ENCODE measurements at regions not wholly inside any gene's neighbourhood (a gene's known extent, or its start where the extent isn't known, plus 50 kb on each side); places are given as distances from the start of the nearest gene placed in this dataset.

DNA sequence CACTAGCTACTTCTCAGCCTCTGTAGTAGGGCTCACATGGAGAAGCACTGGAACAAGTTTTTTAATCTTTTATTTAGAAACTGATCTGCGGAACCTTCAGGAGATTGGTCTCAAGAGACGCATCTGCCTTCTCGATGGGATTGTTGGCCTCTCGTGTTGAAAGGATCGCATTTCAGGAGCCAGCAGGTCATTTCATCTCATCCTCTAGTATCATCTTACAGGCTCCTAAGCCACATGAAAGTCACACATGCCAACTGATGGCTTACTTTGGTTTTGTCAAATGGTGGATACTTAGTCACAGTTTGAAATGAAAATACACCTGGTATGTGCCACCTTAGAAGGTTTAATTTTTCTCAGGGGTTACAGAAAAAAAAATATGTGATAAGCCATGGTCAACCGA, 1703.6 kb downstream of the EFNB2 start:
- TF ChIP-seq, protein P1, sequence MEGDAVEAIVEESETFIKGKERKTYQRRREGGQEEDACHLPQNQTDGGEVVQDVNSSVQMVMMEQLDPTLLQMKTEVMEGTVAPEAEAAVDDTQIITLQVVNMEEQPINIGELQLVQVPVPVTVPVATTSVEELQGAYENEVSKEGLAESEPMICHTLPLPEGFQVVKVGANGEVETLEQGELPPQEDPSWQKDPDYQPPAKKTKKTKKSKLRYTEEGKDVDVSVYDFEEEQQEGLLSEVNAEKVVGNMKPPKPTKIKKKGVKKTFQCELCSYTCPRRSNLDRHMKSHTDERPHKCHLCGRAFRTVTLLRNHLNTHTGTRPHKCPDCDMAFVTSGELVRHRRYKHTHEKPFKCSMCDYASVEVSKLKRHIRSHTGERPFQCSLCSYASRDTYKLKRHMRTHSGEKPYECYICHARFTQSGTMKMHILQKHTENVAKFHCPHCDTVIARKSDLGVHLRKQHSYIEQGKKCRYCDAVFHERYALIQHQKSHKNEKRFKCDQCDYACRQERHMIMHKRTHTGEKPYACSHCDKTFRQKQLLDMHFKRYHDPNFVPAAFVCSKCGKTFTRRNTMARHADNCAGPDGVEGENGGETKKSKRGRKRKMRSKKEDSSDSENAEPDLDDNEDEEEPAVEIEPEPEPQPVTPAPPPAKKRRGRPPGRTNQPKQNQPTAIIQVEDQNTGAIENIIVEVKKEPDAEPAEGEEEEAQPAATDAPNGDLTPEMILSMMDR (IDR thresholded peaks at IDR 0.05; ENCODE audit: insufficient read depth, low read length, poor library complexity, severe bottlenecking) = no peak
- H3K4me3 ChIP-seq (replicated peaks; ENCODE audit: low read depth, low read length) = no peak overlapping the region
- no peaks in the 10 kb centered on the region for H3K36me3 ChIP-seq (ENCODE audit: control insufficient read depth, insufficient read depth, low read length)
- H3K27me3 ChIP-seq (replicated peaks; ENCODE audit: control insufficient read depth, insufficient read depth, low read length) = no peaks in the 10 kb centered on the region
- no peak for DNase-seq (ENCODE audit: extremely low read depth, insufficient read length)

DNA sequence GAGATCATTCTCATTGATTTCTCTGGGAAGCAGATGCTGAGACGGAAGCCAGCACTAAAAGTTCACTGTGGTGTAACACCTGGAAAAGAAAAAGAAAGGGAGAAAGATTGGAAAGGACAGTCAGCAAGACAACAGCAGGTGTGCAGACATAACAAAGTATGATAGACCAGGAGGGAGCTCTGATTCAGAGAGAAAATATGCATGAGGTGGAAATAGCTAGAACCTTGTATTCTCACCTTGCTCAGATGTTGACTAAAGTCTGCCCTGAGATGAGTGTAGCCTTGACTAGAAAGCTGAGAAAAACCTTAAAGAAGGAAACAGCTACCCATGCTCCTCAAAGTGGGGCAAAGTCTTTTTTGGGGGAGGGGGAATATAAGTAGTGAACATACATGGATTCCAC, 1711.8 kb downstream of the EFNB2 start:
- Histone ChIP-seq H3K36me3 (ENCODE audit: control insufficient read depth, insufficient read depth, low read length) (no peaks in the 10 kb centered on the region), H3K4me3 (replicated peaks; ENCODE audit: low read depth, low read length) (no peak overlapping the region), H3K27me3 (replicated peaks; ENCODE audit: control insufficient read depth, insufficient read depth, low read length) (no peaks in the 10 kb centered on the region)
- no peak for DNase-seq (ENCODE audit: extremely low read depth, insufficient read length)
- TF ChIP-seq, protein P1 (IDR thresholded peaks at IDR 0.05; ENCODE audit: insufficient read depth, low read length, poor library complexity, severe bottlenecking) = no peak

DNA sequence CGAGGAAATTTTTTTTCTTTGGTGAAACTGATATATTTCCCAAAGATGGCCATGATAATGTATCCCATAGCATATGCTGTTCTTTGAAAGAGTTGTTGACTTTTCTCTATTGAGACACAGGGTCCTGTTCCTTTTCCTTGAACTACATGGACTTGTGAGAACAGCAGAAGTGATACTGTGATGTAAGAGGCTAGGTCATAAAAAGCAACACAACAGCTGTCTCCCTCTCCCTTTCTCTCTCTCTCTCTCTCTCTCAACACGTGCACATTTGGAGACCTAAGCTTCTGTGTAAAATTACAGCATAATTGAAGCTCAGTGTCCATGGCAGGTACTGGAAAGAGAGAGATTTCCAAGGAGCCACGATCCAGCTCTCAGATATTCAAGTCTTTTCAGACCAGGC, 1712.4 kb downstream of the EFNB2 start:
- Histone ChIP-seq H3K36me3 (ENCODE audit: control insufficient read depth, insufficient read depth, low read length) (no peaks in the 10 kb centered on the region), H3K27me3 (replicated peaks; ENCODE audit: control insufficient read depth, insufficient read depth, low read length) (no peaks in the 10 kb centered on the region), H3K4me3 (replicated peaks; ENCODE audit: low read depth, low read length) (no peak overlapping the region)
- DNase-seq (ENCODE audit: extremely low read depth, insufficient read length) = no peak
- TF ChIP-seq, protein P1 (IDR thresholded peaks at IDR 0.05; ENCODE audit: insufficient read depth, low read length, poor library complexity, severe bottlenecking) = no peak

DNA sequence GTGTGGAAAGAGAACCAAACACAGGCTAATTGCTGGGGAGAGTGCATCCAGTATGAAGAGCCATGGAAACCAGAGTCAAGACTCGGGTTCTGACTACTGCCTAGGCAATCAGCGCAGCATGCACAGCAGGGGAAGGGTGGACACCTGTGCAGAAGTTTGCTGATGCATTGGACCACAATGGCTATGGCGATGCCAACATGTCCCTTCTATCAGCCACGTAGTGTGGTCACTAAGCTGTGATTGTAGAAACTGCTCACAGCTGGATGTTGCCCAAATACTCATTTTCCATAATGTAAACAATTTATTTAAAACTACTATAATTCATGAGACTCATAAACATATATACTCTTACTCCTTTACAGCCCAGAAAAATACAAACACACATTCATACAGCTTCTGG, 1718.2 kb downstream of the EFNB2 start:
- TF ChIP-seq, protein P1 (IDR thresholded peaks at IDR 0.05; ENCODE audit: insufficient read depth, low read length, poor library complexity, severe bottlenecking) = no peak
- Histone ChIP-seq H3K36me3 (ENCODE audit: control insufficient read depth, insufficient read depth, low read length) (no peaks in the 10 kb centered on the region), H3K27me3 (replicated peaks; ENCODE audit: control insufficient read depth, insufficient read depth, low read length) (no peaks in the 10 kb centered on the region), H3K4me3 (replicated peaks; ENCODE audit: low read depth, low read length) (no peak overlapping the region)
- DNase-seq (ENCODE audit: extremely low read depth, insufficient read length) = no peak

DNA sequence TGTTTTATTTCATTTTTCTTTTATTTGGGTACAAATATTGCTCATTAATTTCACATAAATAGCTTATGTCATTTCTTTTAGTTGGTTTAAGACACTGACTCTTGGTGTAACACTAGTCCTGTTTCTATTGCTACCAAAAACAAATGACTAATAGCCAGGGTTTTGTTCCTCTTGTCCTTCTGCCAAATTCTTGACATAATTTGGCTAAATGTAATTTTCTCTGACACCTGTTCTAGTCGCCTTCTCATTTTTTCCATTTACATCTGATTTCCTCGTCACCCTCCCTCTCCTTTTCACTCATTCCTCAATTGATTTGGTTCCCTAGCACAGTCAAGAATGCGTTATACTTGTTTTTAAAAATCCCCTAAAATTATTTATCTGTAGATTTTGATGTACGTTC, 1718.7 kb downstream of the EFNB2 start:
- no peaks in the 10 kb centered on the region for H3K36me3 ChIP-seq (ENCODE audit: control insufficient read depth, insufficient read depth, low read length)
- TF ChIP-seq, protein P1 (IDR thresholded peaks at IDR 0.05; ENCODE audit: insufficient read depth, low read length, poor library complexity, severe bottlenecking) = no peak
- H3K4me3 ChIP-seq (replicated peaks; ENCODE audit: low read depth, low read length) = no peak overlapping the region
- no peak for DNase-seq (ENCODE audit: extremely low read depth, insufficient read length)
- no peaks in the 10 kb centered on the region for H3K27me3 ChIP-seq (replicated peaks; ENCODE audit: control insufficient read depth, insufficient read depth, low read length)

DNA sequence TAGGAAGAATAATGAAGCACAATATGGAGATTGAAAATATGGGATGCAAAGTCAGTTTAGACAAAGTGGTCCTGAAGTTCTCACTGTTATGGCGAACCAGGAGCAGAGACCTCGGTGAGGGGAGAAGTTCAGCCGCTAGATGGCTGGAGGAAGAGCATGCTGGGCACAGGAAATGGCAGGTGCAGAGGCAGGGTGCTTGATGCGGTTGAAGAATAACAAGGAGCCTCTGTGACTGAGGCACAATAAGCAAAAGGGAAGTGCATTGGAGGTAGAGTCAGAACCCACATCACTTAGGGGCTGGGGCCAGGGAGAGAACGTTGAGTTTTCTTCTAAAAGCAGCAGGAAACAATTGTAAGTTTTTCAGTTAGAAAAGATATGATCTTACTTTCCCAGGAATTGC, 1725.2 kb downstream of the EFNB2 start:
- TF ChIP-seq, protein P1 (IDR thresholded peaks at IDR 0.05; ENCODE audit: insufficient read depth, low read length, poor library complexity, severe bottlenecking) = no peak
- no peaks in the 10 kb centered on the region for H3K36me3 ChIP-seq (ENCODE audit: control insufficient read depth, insufficient read depth, low read length)

More for the DNA sequence above, 1725.2 kb downstream of the EFNB2 start:
- Histone ChIP-seq H3K4me3 (replicated peaks; ENCODE audit: low read depth, low read length) (no peak overlapping the region), H3K27me3 (replicated peaks; ENCODE audit: control insufficient read depth, insufficient read depth, low read length) (no peaks in the 10 kb centered on the region)
- no peak for DNase-seq (ENCODE audit: extremely low read depth, insufficient read length)
